HEK293T (cell line): ENCODE measurements at regions not wholly inside any gene's neighbourhood (a gene's known extent, or its start where the extent isn't known, plus 50 kb on each side); places are given as distances from the start of the nearest gene placed in this dataset.

Experiments
- ARNT ChIP-seq: fragments of 450-650 bp; IDR thresholded peaks from 2 replicates; pipeline ENCODE4 v1.6.1; 2017; ENCODE audit warnings: mild to moderate bottlenecking
- BHLHE40 ChIP-seq: fragments of 450-650 bp; IDR thresholded peaks from 2 replicates; pipeline ENCODE4 v1.6.1; 2016; ENCODE audit warnings: mild to moderate bottlenecking, moderate library complexity, borderline replicate concordance
- CTBP1 ChIP-seq: fragments of 450-650 bp; IDR thresholded peaks from 2 replicates; pipeline ENCODE4 v1.6.1; 2016; ENCODE audit warnings: borderline replicate concordance
- ELF4 ChIP-seq: fragments of 450-650 bp; IDR thresholded peaks from 2 replicates; pipeline ENCODE4 v1.6.1; 2017; ENCODE audit warnings: antibody characterized with exemption
- FOXA1 ChIP-seq: fragments of 450-650 bp; IDR thresholded peaks from 2 replicates; pipeline ENCODE4 v1.6.1; 2016; ENCODE audit warnings: mild to moderate bottlenecking
- FOXK2 ChIP-seq: fragments of 450-650 bp; IDR thresholded peaks from 2 replicates; pipeline ENCODE4 v1.6.1; 2016; ENCODE audit warnings: mild to moderate bottlenecking
- FOXM1 ChIP-seq: fragments of 450-650 bp; IDR thresholded peaks from 2 replicates; pipeline ENCODE4 v1.6.1; 2017; ENCODE audit warnings: mild to moderate bottlenecking, borderline replicate concordance
- HDGF ChIP-seq: fragments of 450-650 bp; IDR thresholded peaks from 2 replicates; pipeline ENCODE4 v1.6.1; 2017; ENCODE audit warnings: antibody characterized with exemption, borderline replicate concordance
- L3MBTL2 ChIP-seq: fragments of 450-650 bp; conservative IDR thresholded peaks from 2 replicates; pipeline ENCODE4 v1.6.1; 2016; ENCODE audit warnings: mild to moderate bottlenecking
- SP1 ChIP-seq: fragments of 450-650 bp; IDR thresholded peaks from 2 replicates; pipeline ENCODE4 v1.6.1; 2017
- SUZ12 ChIP-seq: fragments of 450-650 bp; IDR thresholded peaks from 2 replicates; pipeline ENCODE4 v1.6.1; 2016; ENCODE audit warnings: mild to moderate bottlenecking
- ZNF384 ChIP-seq: fragments of 450-650 bp; IDR thresholded peaks from 2 replicates; pipeline ENCODE4 v1.6.1; 2016

GRCh38 chr6:82691997-82692396, 328.4 kb downstream of the TPBG start:
- TF ChIP-seq BHLHE40 (no peak), SP1 (no peak), CTBP1 (no peak), ZNF384 (no peak), ARNT (no peak), FOXM1 (no peak), HDGF (no peak), ELF4 (no peak), FOXK2 (no peak), FOXA1 (no peak), L3MBTL2 (no peak), SUZ12 (no peak)
